Keratinocyte (primary cell): ENCODE measurements at regions not wholly inside any gene's neighbourhood (a gene's known extent, or its start where the extent isn't known, plus 50 kb on each side); places are given as distances from the start of the nearest gene placed in this dataset.
A peak's percentile ranks its signal among the peaks of the same experiment; 100 is the strongest.

Experiments used
- DNase-seq: peaks from one replicate; pipeline ENCODE4 v3.0.0-alpha.2; 2011; ENCODE audit warnings: low read depth, missing footprints, low spot score
- FAIRE-seq: peaks from 2 replicates; lab custom pipeline; 2011; peaks lifted over from hg19 to GRCh38; lab: Jason Lieb, UNC
- H2AFZ ChIP-seq: 2 replicates; pipeline ENCODE4 v1.6.0; 2012; ENCODE audit warnings: low read length, control low read depth, inconsistent platforms; ENCODE audit not compliant: control insufficient read depth
- H3K27ac ChIP-seq: 2 replicates; pipeline ENCODE4 v1.5.1; 2011; ENCODE audit warnings: low read length; ENCODE audit not compliant: control insufficient read depth, insufficient read depth
- H3K27me3 ChIP-seq: 3 replicates; pipeline ENCODE4 v1.6.0; 2011; ENCODE audit warnings: low read length; ENCODE audit not compliant: control insufficient read depth, insufficient read depth; ENCODE audit errors: extremely low read depth
- H3K36me3 ChIP-seq, 2 experiments: 2 replicates in 1 of 2; 3 replicates in 1 of 2; pipeline ENCODE4 v1.5.1; 2011; ENCODE audit warnings: low read length in 2 of 2, mild to moderate bottlenecking in 1 of 2; ENCODE audit not compliant: control insufficient read depth in 2 of 2, insufficient read depth in 2 of 2; ENCODE audit errors: extremely low read depth in 1 of 2
- H3K4me1 ChIP-seq: 3 replicates; pipeline ENCODE4 v1.5.1; 2011; ENCODE audit warnings: low read length; ENCODE audit not compliant: control insufficient read depth, insufficient read depth; ENCODE audit errors: extremely low read depth
- H3K4me2 ChIP-seq: 3 replicates; pipeline ENCODE4 v1.6.0; 2011; ENCODE audit warnings: low read depth, low read length; ENCODE audit not compliant: control insufficient read depth, insufficient read depth; ENCODE audit errors: extremely low read depth
- H3K4me3 ChIP-seq, 3 experiments: fragments of 200-600 bp in 1 of 3; sonication (generic) in 1 of 3; 2 replicates in 2 of 3; 3 replicates in 1 of 3; pipeline ENCODE4 v1.5.1; 2011 to 2016; ENCODE audit warnings: low read length in 3 of 3, mild to moderate bottlenecking in 3 of 3, control low read depth in 2 of 3, inconsistent platforms in 1 of 3, low read depth in 1 of 3, mixed read lengths in 1 of 3, mixed run types in 1 of 3, moderate library complexity in 1 of 3; ENCODE audit not compliant: control insufficient read depth in 2 of 3, insufficient read depth in 2 of 3; ENCODE audit errors: extremely low read depth in 1 of 3
- H3K79me2 ChIP-seq: 2 replicates; pipeline ENCODE4 v1.6.0; 2012; ENCODE audit warnings: low read length; ENCODE audit not compliant: control insufficient read depth, insufficient read depth
- H3K9ac ChIP-seq: 3 replicates; pipeline ENCODE4 v1.6.0; 2011; ENCODE audit warnings: low read length; ENCODE audit not compliant: control insufficient read depth, insufficient read depth; ENCODE audit errors: extremely low read depth
- H3K9me1 ChIP-seq: 3 replicates; pipeline ENCODE4 v1.6.0; 2011; ENCODE audit warnings: low read length; ENCODE audit not compliant: control insufficient read depth, insufficient read depth; ENCODE audit errors: extremely low read depth
- H3K9me3 ChIP-seq: 2 replicates; pipeline ENCODE4 v1.5.1; 2012; ENCODE audit warnings: low read depth, low read length; ENCODE audit not compliant: control insufficient read depth
- H4K20me1 ChIP-seq: 3 replicates; pipeline ENCODE4 v1.6.0; 2011; ENCODE audit warnings: low read length; ENCODE audit not compliant: control insufficient read depth, insufficient read depth; ENCODE audit errors: extremely low read depth
- CTCF ChIP-seq, 3 experiments: IDR thresholded peaks in 1 of 3; conservative IDR thresholded peaks in 1 of 3; optimal IDR thresholded peaks in 1 of 3; 2 replicates in 2 of 3; 3 replicates in 1 of 3; pipeline versions ENCODE3 to v1.5.1; 2011; ENCODE audit warnings: low read length in 3 of 3, mild to moderate bottlenecking in 3 of 3, moderate library complexity in 2 of 3, control low read depth in 1 of 3, inconsistent platforms in 1 of 3; ENCODE audit not compliant: insufficient read depth in 2 of 3; ENCODE audit errors: extremely low read depth in 1 of 3
- EZH2 ChIP-seq: IDR thresholded peaks from one replicate; pipeline ENCODE4 v1.6.1; 2012; ENCODE audit warnings: inconsistent platforms, mild to moderate bottlenecking, low read length, moderate library complexity
- dilution Hi-C: fragments of 300-500 bp; cut with MboI; formaldehyde crosslinking; loops from one replicate; pipeline ENCODE4 v1.7.0; 2020; ENCODE audit warnings: low sequenced_read_pairs; ENCODE audit not compliant: extremely low pct_ligation_motif_present

- H3K4me1 ChIP-seq = peaks cover 3% of the 10 kb centered on the region
- peak overlapping the region; percentile 11 for H2AFZ ChIP-seq
- FAIRE-seq (no peak), DNase-seq (no peak)
- no peaks in the 10 kb centered on the region for H3K9me1 ChIP-seq
- no peaks in the 10 kb centered on the region for H3K79me2 ChIP-seq
- no peaks in the 10 kb centered on the region for H4K20me1 ChIP-seq
- H3K4me2 ChIP-seq = peak overlapping the region; percentile 39
- no peak overlapping the region for H3K27ac ChIP-seq
- TF ChIP-seq CTCF (optimal IDR thresholded peaks at IDR 0.05 in 1 of 3, IDR thresholded peaks at IDR 0.05 in 1 of 3, conservative IDR thresholded peaks at IDR 0.05 in 1 of 3; ENCODE audit: extremely low read depth in 1 of 3, insufficient read depth in 2 of 3, low read length in 3 of 3) (no peak), EZH2 (no peak)
- peak overlapping the region in 1 of 3 experiments; percentile 4 for H3K4me3 ChIP-seq
- H3K36me3 ChIP-seq = no peaks in the 10 kb centered on the region
- H3K27me3 ChIP-seq = no peaks in the 10 kb centered on the region
- no peak overlapping the region for H3K9ac ChIP-seq
- dilution Hi-C loops = no loop called here
- no peaks in the 10 kb centered on the region for H3K9me3 ChIP-seq
Observed at GRCh38 chr4:151857368-151857767, 96.6 kb upstream of the GATB start.

- H3K9me1 ChIP-seq = no peaks in the 10 kb centered on the region
- H3K79me2 ChIP-seq = no peaks in the 10 kb centered on the region
- no peaks in the 10 kb centered on the region for H3K36me3 ChIP-seq
- DNase-seq (no peak), FAIRE-seq (no peak)
- H3K4me1 ChIP-seq = peaks cover 7% of the 10 kb centered on the region
- no peaks in the 10 kb centered on the region for H3K9me3 ChIP-seq
- dilution Hi-C loops = no loop called here
- no peak overlapping the region for H3K9ac ChIP-seq
- H3K27ac ChIP-seq = no peak overlapping the region
- no peak for TF ChIP-seq EZH2
- TF ChIP-seq CTCF (optimal IDR thresholded peaks at IDR 0.05 in 1 of 3, IDR thresholded peaks at IDR 0.05 in 1 of 3, conservative IDR thresholded peaks at IDR 0.05 in 1 of 3; ENCODE audit: extremely low read depth in 1 of 3, insufficient read depth in 2 of 3, low read length in 3 of 3) = no peak
- H3K4me2 ChIP-seq = no peak overlapping the region
- no peak overlapping the region for H2AFZ ChIP-seq
- H3K27me3 ChIP-seq = no peaks in the 10 kb centered on the region
- H3K4me3 ChIP-seq = no peak overlapping the region
- H4K20me1 ChIP-seq = no peaks in the 10 kb centered on the region
Observed at GRCh38 chr4:151855747-151856146, 94.9 kb upstream of the GATB start.
